SK-N-SH treated with all-trans-retinoic acid at 6 μM for 48 hours (cell line): ENCODE measurements at regions not wholly inside any gene's neighbourhood (a gene's known extent, or its start where the extent isn't known, plus 50 kb on each side); places are given as distances from the start of the nearest gene placed in this dataset.

ENCODE experiments used
- ATAC-seq: fragments of 200-7000 bp; cut with Tn5 transposase; 3 replicates; pipeline ENCODE4 v1.9.1; 2020; ENCODE audit warnings: mild to moderate bottlenecking, moderate library complexity
- ARNTL ChIP-seq: fragments of 450-650 bp; formaldehyde crosslinking; IDR thresholded peaks from 2 replicates; pipeline ENCODE4 v1.5.0; 2020; ENCODE audit warnings: low read depth, mild to moderate bottlenecking, moderate library complexity, borderline replicate concordance
- BACH2 ChIP-seq: fragments of 250-450 bp; sonication (Bioruptor Pico); IDR thresholded peaks from 2 replicates; pipeline ENCODE4 v1.9.0; 2021; ENCODE audit warnings: mild to moderate bottlenecking, borderline replicate concordance
- CSDC2 ChIP-seq: fragments of 250-450 bp; sonication (Bioruptor Pico); IDR thresholded peaks from 2 replicates; pipeline ENCODE4 v1.5.0; 2020; ENCODE audit warnings: mild to moderate bottlenecking, moderate library complexity
- CSRNP3 ChIP-seq: fragments of 250-450 bp; sonication (Bioruptor Pico); IDR thresholded peaks from 2 replicates; pipeline ENCODE4 v1.5.1; 2021; ENCODE audit warnings: mild to moderate bottlenecking, moderate library complexity
- ESRRG ChIP-seq: fragments of 250-450 bp; sonication (Bioruptor Pico); IDR thresholded peaks from 2 replicates; pipeline ENCODE4 v1.6.1; 2021; ENCODE audit warnings: mild to moderate bottlenecking
- GLIS3 ChIP-seq: fragments of 250-450 bp; sonication (Bioruptor Pico); IDR thresholded peaks from 2 replicates; pipeline ENCODE4 v1.5.0; 2020; ENCODE audit warnings: mild to moderate bottlenecking, moderate library complexity
- ISL1 ChIP-seq: fragments of 250-450 bp; sonication (Bioruptor Pico); IDR thresholded peaks from 2 replicates; pipeline ENCODE4 v2.1.2; 2022; ENCODE audit warnings: mild to moderate bottlenecking, moderate library complexity
- OSR1 ChIP-seq: fragments of 250-450 bp; sonication (Bioruptor Pico); IDR thresholded peaks from 2 replicates; pipeline ENCODE4 v1.8.0; 2022; ENCODE audit warnings: moderate library complexity, mild to moderate bottlenecking, inconsistent platforms
- PATZ1 ChIP-seq: fragments of 250-450 bp; sonication (Bioruptor Pico); IDR thresholded peaks from 2 replicates; pipeline ENCODE4 v1.8.0; 2020; ENCODE audit warnings: mild to moderate bottlenecking, moderate library complexity, borderline replicate concordance
- POU6F1 ChIP-seq: fragments of 250-450 bp; sonication (Bioruptor Pico); IDR thresholded peaks from 2 replicates; pipeline ENCODE4 v1.8.0; 2021; ENCODE audit warnings: low read depth, mild to moderate bottlenecking, moderate library complexity, borderline replicate concordance
- RARB ChIP-seq: fragments of 250-450 bp; sonication (Bioruptor Pico); IDR thresholded peaks from 2 replicates; pipeline ENCODE4 v1.8.0; 2021; ENCODE audit warnings: mild to moderate bottlenecking, moderate library complexity
- SNAI2 ChIP-seq: fragments of 250-450 bp; sonication (Bioruptor Pico); IDR thresholded peaks from 2 replicates; pipeline ENCODE4 v1.5.0; 2020; ENCODE audit warnings: mild to moderate bottlenecking, moderate library complexity
- TCF4 ChIP-seq: fragments of 250-450 bp; sonication (Bioruptor Pico); IDR thresholded peaks from 2 replicates; pipeline ENCODE4 v1.8.0; 2021; ENCODE audit warnings: mild to moderate bottlenecking, moderate library complexity, borderline replicate concordance
- TOX ChIP-seq: fragments of 250-450 bp; sonication (Bioruptor Pico); IDR thresholded peaks from 2 replicates; pipeline ENCODE4 v1.8.0; 2021; ENCODE audit warnings: mild to moderate bottlenecking, moderate library complexity, borderline replicate concordance
- ZC3H10 ChIP-seq: fragments of 250-450 bp; sonication (Bioruptor Pico); IDR thresholded peaks from 2 replicates; pipeline ENCODE4 v1.5.1; 2021; ENCODE audit warnings: mild to moderate bottlenecking, moderate library complexity
- ZFP3 ChIP-seq: fragments of 250-450 bp; sonication (Bioruptor Pico); IDR thresholded peaks from 2 replicates; pipeline ENCODE4 v1.5.0; 2020; ENCODE audit warnings: mild to moderate bottlenecking, moderate library complexity
- ZFP30 ChIP-seq: fragments of 450-650 bp; formaldehyde crosslinking; IDR thresholded peaks from 2 replicates; pipeline ENCODE4 v1.5.0; 2022; ENCODE audit warnings: mild to moderate bottlenecking, moderate library complexity
- ZNF565 ChIP-seq: fragments of 450-650 bp; formaldehyde crosslinking; conservative IDR thresholded peaks from 2 replicates; pipeline ENCODE4 v1.5.0; 2020; ENCODE audit warnings: low read depth, mild to moderate bottlenecking, moderate library complexity
- ZNF70 ChIP-seq: fragments of 450-650 bp; formaldehyde crosslinking; IDR thresholded peaks from 2 replicates; pipeline ENCODE4 v1.5.0; 2020; ENCODE audit warnings: mild to moderate bottlenecking, moderate library complexity
- ZNF8 ChIP-seq: fragments of 450-650 bp; formaldehyde crosslinking; IDR thresholded peaks from 2 replicates; pipeline ENCODE4 v1.5.0; 2020; ENCODE audit warnings: mild to moderate bottlenecking, moderate library complexity
- TF ChIP-seq, protein P1 (sequence below): fragments of 250-450 bp; sonication (Bioruptor Pico); IDR thresholded peaks from 2 replicates; pipeline ENCODE4 v1.5.0; 2020; ENCODE audit warnings: mild to moderate bottlenecking, moderate library complexity
- TF ChIP-seq, protein P2 (sequence below): fragments of 250-450 bp; sonication (Bioruptor Pico); IDR thresholded peaks from 2 replicates; pipeline ENCODE4 v1.5.1; 2020; ENCODE audit warnings: low read depth, mild to moderate bottlenecking, moderate library complexity

GRCh38 chr12:125493704-125494308, 428.6 kb downstream of the AACS start:
- no peak for TF ChIP-seq ZFP3 (CRISPR knock-in tag)
- TF ChIP-seq ZNF70 = no peak
- TF ChIP-seq ZFP30 (CRISPR knock-in tag) = no peak
- TF ChIP-seq ZNF565 (CRISPR knock-in tag) = no peak
- no peak for TF ChIP-seq ISL1
- TF ChIP-seq PATZ1 = no peak
- TF ChIP-seq OSR1 (CRISPR knock-in tag) = no peak
- no peak for TF ChIP-seq GLIS3
- no peak for TF ChIP-seq RARB (CRISPR knock-in tag)
- no peak for TF ChIP-seq ARNTL (CRISPR knock-in tag)
- TF ChIP-seq POU6F1 = no peak
- no peak for TF ChIP-seq CSRNP3

DNA sequence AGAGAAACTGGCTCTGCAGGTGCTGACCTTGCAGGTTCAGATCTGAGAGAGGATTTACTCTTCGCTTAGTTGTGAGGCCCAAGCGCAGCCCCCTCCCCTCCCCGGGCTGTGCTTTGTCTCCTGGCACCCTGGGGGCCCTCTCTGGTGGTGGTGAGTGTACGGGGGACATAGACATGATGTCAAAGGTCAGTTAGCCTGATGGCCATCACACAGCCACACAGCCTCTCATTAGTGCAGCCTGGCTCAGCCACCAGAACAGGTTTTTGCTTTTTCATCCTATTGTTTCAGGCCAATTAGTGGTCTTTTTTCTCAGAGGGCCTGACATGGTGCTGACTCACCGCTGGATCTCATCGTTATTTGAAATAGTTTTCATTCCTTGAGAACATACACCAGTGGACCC, 437.9 kb downstream of the AACS start:
- no peak for ATAC-seq
- TF ChIP-seq ARNTL (CRISPR knock-in tag) (no peak), ZNF8 (CRISPR knock-in tag) (no peak), POU6F1 (no peak), TCF4 (CRISPR knock-in tag) (no peak)
- TF ChIP-seq, protein P1, sequence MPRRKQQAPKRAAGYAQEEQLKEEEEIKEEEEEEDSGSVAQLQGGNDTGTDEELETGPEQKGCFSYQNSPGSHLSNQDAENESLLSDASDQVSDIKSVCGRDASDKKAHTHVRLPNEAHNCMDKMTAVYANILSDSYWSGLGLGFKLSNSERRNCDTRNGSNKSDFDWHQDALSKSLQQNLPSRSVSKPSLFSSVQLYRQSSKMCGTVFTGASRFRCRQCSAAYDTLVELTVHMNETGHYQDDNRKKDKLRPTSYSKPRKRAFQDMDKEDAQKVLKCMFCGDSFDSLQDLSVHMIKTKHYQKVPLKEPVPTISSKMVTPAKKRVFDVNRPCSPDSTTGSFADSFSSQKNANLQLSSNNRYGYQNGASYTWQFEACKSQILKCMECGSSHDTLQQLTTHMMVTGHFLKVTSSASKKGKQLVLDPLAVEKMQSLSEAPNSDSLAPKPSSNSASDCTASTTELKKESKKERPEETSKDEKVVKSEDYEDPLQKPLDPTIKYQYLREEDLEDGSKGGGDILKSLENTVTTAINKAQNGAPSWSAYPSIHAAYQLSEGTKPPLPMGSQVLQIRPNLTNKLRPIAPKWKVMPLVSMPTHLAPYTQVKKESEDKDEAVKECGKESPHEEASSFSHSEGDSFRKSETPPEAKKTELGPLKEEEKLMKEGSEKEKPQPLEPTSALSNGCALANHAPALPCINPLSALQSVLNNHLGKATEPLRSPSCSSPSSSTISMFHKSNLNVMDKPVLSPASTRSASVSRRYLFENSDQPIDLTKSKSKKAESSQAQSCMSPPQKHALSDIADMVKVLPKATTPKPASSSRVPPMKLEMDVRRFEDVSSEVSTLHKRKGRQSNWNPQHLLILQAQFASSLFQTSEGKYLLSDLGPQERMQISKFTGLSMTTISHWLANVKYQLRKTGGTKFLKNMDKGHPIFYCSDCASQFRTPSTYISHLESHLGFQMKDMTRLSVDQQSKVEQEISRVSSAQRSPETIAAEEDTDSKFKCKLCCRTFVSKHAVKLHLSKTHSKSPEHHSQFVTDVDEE = no peak

More at GRCh38 chr12:125493704-125494308, 428.6 kb downstream of the AACS start:
- no peak for ATAC-seq

- no peak for ATAC-seq
- TF ChIP-seq ZNF8 (CRISPR knock-in tag) (no peak), BACH2 (CRISPR knock-in tag) (no peak), TOX (CRISPR knock-in tag) (no peak), OSR1 (CRISPR knock-in tag) (no peak), TCF4 (CRISPR knock-in tag) (no peak), SNAI2 (no peak), CSDC2 (CRISPR knock-in tag) (no peak), ZC3H10 (CRISPR knock-in tag) (no peak), PATZ1 (no peak), POU6F1 (no peak), ESRRG (CRISPR knock-in tag) (no peak), ZFP30 (CRISPR knock-in tag) (no peak), CSRNP3 (no peak), ZNF565 (CRISPR knock-in tag) (no peak)
- TF ChIP-seq, protein P2, sequence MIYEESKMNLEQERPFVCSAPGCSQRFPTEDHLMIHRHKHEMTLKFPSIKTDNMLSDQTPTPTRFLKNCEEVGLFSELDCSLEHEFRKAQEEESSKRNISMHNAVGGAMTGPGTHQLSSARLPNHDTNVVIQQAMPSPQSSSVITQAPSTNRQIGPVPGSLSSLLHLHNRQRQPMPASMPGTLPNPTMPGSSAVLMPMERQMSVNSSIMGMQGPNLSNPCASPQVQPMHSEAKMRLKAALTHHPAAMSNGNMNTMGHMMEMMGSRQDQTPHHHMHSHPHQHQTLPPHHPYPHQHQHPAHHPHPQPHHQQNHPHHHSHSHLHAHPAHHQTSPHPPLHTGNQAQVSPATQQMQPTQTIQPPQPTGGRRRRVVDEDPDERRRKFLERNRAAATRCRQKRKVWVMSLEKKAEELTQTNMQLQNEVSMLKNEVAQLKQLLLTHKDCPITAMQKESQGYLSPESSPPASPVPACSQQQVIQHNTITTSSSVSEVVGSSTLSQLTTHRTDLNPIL (CRISPR knock-in tag) = no peak
Measured at GRCh38 chr12:125509195-125509594, 444.0 kb downstream of the AACS start.
